PC-3 (cell line): ENCODE measurements at regions not wholly inside any gene's neighbourhood (a gene's known extent, or its start where the extent isn't known, plus 50 kb on each side); places are given as distances from the start of the nearest gene placed in this dataset.

Experiments
- EZH2 ChIP-seq: fragments of 300-600 bp; sonication (generic); IDR thresholded peaks from one replicate; pipeline ENCODE4 v1.6.1; 2017; ENCODE audit warnings: antibody characterized with exemption, mild to moderate bottlenecking, low read length; ENCODE audit not compliant: unreplicated experiment
- TF ChIP-seq, protein P1 (sequence below): fragments of 300-600 bp; sonication (generic); conservative IDR thresholded peaks from 2 replicates; pipeline ENCODE4 v1.5.1; 2017; ENCODE audit warnings: antibody characterized with exemption, low read depth, mild to moderate bottlenecking, low read length

DNA sequence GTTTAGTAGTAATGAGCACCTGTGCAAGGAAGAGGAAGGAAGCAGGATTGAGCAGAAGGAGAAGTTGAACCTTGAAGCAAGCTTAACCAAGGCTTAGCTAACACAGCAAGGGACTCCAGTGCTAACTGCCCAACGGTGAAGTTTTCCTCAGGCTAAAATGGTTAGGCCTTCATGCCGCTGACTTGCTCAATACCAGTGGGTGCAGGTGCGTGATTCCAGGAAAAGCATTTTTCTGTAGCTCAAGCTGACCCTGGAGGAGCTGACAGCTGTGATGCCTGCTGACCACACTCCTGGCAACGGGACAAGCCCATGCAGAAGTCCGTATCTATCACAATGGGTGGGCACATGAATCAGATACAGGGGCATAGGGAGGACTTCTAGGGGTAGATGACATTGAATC is 76.5 kb upstream of the FGGY start:
- TF ChIP-seq, protein P1, sequence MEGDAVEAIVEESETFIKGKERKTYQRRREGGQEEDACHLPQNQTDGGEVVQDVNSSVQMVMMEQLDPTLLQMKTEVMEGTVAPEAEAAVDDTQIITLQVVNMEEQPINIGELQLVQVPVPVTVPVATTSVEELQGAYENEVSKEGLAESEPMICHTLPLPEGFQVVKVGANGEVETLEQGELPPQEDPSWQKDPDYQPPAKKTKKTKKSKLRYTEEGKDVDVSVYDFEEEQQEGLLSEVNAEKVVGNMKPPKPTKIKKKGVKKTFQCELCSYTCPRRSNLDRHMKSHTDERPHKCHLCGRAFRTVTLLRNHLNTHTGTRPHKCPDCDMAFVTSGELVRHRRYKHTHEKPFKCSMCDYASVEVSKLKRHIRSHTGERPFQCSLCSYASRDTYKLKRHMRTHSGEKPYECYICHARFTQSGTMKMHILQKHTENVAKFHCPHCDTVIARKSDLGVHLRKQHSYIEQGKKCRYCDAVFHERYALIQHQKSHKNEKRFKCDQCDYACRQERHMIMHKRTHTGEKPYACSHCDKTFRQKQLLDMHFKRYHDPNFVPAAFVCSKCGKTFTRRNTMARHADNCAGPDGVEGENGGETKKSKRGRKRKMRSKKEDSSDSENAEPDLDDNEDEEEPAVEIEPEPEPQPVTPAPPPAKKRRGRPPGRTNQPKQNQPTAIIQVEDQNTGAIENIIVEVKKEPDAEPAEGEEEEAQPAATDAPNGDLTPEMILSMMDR, result no peak
- TF ChIP-seq EZH2, result no peak
